ENCODE measurements at regions not wholly inside any gene's neighbourhood (a gene's known extent, or its start where the extent isn't known, plus 50 kb on each side); places are given as distances from the start of the nearest gene placed in this dataset.
"Not testable (repeated sequence)": the region's sequence is repeated elsewhere in the genome, so short reads cannot be mapped to it uniquely, and the experiment has no call there.

DNA sequence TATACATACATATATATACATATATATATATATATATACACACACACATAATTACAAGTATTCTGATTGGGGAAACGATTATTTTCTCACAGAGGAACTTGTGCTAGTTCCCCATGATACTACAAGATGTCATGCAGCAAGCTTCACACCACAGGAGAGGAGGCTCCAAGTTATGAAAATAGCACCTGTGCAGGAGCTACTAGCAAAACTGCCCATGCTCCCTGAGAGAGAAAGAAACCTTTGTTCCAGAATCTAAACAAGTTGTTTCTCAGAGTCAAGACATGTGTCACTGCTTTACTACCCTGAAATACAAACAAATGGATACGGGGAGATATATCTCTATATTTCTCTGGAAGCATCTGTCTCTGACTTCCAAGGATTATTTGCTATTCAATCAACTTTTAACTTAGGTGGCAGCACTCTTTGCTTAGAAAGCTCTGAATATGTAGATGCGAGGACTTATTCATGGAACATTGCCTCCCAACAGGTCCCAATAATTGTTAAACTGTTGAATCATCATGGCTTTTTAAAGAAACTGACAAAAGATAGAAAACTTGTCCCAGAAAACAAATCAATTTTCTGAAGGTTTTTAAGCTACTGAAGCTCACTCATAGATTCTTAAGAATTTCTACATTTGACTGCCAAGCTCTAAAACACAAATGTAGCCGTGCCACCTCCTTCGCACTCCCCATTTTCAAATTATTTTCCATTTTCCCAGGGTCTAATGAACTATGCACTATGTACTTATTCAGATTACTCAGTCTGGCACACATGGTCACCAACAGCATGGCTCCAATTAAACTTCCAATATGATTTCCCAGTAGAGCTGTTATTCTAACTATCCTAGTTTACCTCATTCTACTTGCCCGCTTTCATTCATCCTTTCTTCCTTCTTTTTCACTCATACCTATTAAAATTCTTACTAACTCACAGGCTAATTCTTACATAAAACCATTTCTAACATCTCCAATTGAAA is 929.1 kb downstream of the LTN1 start:
- H3K9me3 ChIP-seq = no peaks in the 10 kb centered on the region
- ATAC-seq (ENCODE audit: insufficient number of reproducible peaks, low FRiP score, low read depth) = no peak
- H3K27ac ChIP-seq = no peak overlapping the region
- H3K36me3 ChIP-seq = no peaks in the 10 kb centered on the region
- no peak for DNase-seq (ENCODE audit: low spot score)
- TF ChIP-seq, protein P1, sequence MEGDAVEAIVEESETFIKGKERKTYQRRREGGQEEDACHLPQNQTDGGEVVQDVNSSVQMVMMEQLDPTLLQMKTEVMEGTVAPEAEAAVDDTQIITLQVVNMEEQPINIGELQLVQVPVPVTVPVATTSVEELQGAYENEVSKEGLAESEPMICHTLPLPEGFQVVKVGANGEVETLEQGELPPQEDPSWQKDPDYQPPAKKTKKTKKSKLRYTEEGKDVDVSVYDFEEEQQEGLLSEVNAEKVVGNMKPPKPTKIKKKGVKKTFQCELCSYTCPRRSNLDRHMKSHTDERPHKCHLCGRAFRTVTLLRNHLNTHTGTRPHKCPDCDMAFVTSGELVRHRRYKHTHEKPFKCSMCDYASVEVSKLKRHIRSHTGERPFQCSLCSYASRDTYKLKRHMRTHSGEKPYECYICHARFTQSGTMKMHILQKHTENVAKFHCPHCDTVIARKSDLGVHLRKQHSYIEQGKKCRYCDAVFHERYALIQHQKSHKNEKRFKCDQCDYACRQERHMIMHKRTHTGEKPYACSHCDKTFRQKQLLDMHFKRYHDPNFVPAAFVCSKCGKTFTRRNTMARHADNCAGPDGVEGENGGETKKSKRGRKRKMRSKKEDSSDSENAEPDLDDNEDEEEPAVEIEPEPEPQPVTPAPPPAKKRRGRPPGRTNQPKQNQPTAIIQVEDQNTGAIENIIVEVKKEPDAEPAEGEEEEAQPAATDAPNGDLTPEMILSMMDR (IDR thresholded peaks at IDR 0.05) = no peak
- no peaks in the 10 kb centered on the region for H3K27me3 ChIP-seq (replicated peaks; ENCODE audit: insufficient read depth)
- no peak overlapping the region for H3K4me3 ChIP-seq
- H3K4me1 ChIP-seq (ENCODE audit: control insufficient read depth in 1 of 2, low read depth in 2 of 2) = peaks cover 4 to 15% of the 10 kb centered on the region in 2 donors

DNA sequence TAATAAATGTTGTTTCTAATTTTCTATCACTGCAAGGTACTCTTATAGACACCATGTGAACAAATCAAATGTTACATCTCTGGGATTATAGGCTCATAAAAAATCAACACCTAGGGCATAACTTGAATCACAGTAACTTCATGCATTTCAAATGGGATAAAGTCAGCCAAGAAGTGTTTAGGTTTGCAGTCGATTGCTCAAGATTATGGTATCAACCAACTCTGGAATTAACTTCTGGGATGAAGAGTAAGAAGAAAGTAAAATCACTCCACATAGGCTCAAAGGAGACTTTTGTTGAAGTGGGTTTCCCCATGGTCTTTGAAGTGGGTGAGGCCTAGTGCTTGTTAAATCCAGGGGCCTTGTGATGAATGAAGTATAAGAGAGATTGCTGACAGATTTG is 939.7 kb downstream of the LTN1 start:
- H3K27me3 ChIP-seq (replicated peaks; ENCODE audit: insufficient read depth); H3K27ac ChIP-seq; H3K4me1 ChIP-seq (ENCODE audit: control insufficient read depth in 1 of 2, low read depth in 2 of 2); H3K36me3 ChIP-seq; H3K4me3 ChIP-seq; H3K9me3 ChIP-seq; ATAC-seq (ENCODE audit: insufficient number of reproducible peaks, low FRiP score, low read depth); DNase-seq (ENCODE audit: low spot score): not testable (repeated sequence)

DNA sequence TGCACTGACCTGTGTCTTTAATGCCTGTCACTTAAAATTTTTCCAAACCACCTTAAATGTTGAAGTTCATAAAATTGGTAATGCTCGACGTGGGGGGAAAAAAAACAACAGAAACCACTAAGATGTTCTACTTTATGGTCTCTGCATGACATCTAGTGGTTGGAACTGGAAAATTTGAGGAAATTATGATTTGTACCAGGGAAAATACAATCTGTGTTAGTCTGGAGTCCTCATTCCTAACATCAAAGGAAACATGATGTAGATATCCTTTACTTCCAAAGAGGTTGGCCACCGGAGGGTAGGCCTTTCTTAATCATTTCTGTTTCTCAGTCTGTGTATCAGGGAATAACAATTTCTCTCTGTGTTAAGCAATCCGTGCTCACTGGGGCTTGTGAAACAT is 941.0 kb downstream of the LTN1 start:
- not testable (repeated sequence) for DNase-seq (ENCODE audit: low spot score); H3K27me3 ChIP-seq (replicated peaks; ENCODE audit: insufficient read depth); H3K4me1 ChIP-seq (ENCODE audit: control insufficient read depth in 1 of 2, low read depth in 2 of 2); H3K36me3 ChIP-seq; H3K9me3 ChIP-seq; H3K4me3 ChIP-seq; H3K27ac ChIP-seq; ATAC-seq (ENCODE audit: insufficient number of reproducible peaks, low FRiP score, low read depth)
- TF ChIP-seq, protein P1 (IDR thresholded peaks at IDR 0.05) = peak; percentile 65

DNA sequence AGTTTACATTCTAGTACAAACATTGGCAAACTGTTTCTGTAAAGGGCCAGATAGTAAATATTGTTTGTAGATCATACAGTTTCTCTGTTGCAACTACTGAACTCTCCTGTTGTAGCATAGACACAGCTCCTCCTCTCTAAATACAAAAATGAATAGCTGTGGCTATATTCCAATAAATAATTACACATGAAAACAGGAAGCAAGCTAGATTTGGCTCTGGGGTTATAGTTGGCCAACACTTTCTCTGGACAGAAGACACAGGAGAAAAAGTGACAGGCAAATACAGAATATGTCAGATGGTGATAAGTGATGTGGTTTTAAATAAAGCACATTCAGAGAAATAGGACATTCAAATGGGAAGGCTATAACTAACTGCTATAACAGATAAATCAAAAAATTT is 957.0 kb downstream of the LTN1 start:
- H3K4me1 ChIP-seq (ENCODE audit: control insufficient read depth in 1 of 2, low read depth in 2 of 2); H3K36me3 ChIP-seq; H3K9me3 ChIP-seq; H3K27ac ChIP-seq; H3K4me3 ChIP-seq; DNase-seq (ENCODE audit: low spot score); ATAC-seq (ENCODE audit: insufficient number of reproducible peaks, low FRiP score, low read depth); H3K27me3 ChIP-seq (replicated peaks; ENCODE audit: insufficient read depth): not testable (repeated sequence)

DNA sequence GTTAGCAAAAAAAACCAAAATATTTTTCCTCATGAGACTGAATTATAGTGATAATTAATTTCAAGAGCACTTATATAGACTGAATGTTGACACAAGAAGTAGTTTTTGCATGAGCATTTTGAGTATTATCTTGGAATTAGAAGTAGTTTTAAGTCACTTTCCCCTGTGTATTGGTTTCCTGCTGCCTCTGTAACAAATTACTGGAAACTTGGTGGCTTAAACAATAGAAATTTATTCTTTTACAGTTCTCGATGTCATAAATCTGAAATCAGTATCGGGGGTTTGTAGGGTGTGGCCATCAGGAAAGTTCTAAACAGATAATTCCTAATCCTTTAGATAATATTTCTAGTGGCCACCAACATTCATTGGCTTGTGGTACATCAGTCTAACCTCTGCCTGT is 957.8 kb downstream of the LTN1 start:
- H3K27me3 ChIP-seq (replicated peaks; ENCODE audit: insufficient read depth); H3K27ac ChIP-seq; DNase-seq (ENCODE audit: low spot score); H3K4me1 ChIP-seq (ENCODE audit: control insufficient read depth in 1 of 2, low read depth in 2 of 2); H3K4me3 ChIP-seq; ATAC-seq (ENCODE audit: insufficient number of reproducible peaks, low FRiP score, low read depth); H3K9me3 ChIP-seq; H3K36me3 ChIP-seq: not testable (repeated sequence)

DNA sequence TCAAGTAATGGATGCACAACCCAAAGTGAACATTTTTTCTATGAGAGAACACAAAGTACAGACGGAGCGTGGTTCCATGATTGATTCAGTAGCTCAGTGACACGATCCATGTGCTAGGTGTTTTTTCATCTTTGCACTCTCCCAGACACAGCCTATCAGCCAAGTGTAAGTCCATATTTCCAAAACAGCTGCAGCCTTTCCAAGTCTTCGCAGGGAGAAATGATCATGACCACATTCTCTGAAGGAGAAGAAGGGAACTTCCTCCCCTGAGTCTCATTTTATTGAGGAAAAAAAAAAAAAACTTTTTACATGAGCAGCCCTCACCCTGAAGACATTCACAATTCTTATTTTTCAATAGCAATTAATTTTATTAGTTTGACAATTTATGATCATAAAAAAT is 958.3 kb downstream of the LTN1 start:
- not testable (repeated sequence) for ATAC-seq (ENCODE audit: insufficient number of reproducible peaks, low FRiP score, low read depth); H3K27ac ChIP-seq; DNase-seq (ENCODE audit: low spot score); H3K9me3 ChIP-seq; H3K4me3 ChIP-seq; H3K4me1 ChIP-seq (ENCODE audit: control insufficient read depth in 1 of 2, low read depth in 2 of 2); H3K36me3 ChIP-seq; H3K27me3 ChIP-seq (replicated peaks; ENCODE audit: insufficient read depth)

DNA sequence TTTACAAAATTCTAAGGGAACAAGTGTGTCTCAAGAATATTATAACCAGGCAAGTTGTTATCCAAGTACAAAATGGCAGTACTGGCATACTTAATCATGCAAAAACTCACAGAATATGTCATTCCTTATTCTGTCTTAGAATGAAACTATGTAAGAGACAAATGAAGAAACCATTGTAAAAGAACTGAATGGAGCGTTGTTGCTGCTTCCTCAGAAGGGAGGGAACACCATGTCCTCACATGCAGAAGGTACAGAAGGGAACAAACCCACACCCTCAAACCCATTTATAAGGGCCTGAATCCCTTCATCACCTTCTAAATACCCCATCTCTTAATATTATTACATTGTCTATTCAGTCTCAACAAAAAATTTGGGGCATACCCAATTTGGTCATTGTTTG is 960.0 kb downstream of the LTN1 start:
- not testable (repeated sequence) for H3K27me3 ChIP-seq (replicated peaks; ENCODE audit: insufficient read depth); DNase-seq (ENCODE audit: low spot score); H3K36me3 ChIP-seq; H3K27ac ChIP-seq; H3K4me3 ChIP-seq; ATAC-seq (ENCODE audit: insufficient number of reproducible peaks, low FRiP score, low read depth); H3K9me3 ChIP-seq; H3K4me1 ChIP-seq (ENCODE audit: control insufficient read depth in 1 of 2, low read depth in 2 of 2)

DNA sequence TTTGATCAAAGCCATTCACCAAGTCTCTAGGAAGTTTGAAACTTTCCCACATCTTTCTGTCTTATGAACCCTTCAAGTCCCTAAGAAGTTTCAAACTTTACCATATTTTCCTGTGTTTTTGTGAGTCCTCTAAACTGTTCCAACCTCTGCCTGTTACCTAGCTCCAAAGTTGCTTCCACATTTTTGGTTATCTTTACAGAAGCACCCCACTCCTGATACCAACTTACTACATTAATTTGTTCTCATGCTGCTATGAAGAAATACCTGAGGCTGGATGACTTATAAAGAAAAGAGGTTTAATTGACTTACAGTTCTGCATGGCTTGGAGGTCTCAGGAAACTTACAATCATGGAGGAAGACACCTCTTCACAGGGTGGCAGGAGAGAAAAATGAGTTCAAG is 961.6 kb downstream of the LTN1 start:
- not testable (repeated sequence) for H3K36me3 ChIP-seq; H3K27ac ChIP-seq; DNase-seq (ENCODE audit: low spot score); H3K4me1 ChIP-seq (ENCODE audit: control insufficient read depth in 1 of 2, low read depth in 2 of 2); H3K9me3 ChIP-seq; ATAC-seq (ENCODE audit: insufficient number of reproducible peaks, low FRiP score, low read depth); H3K27me3 ChIP-seq (replicated peaks; ENCODE audit: insufficient read depth); H3K4me3 ChIP-seq

Measured in thoracic aorta (tissue), 2 donors.